T-helper 1 cell treated with Interleukin-12 subunit alpha and Interleukin-12 subunit beta and Interleukin-4 antibody, amounts not matched to agents 30 ng/mL and 1 ng/mL, for 36 hours (primary cell): ENCODE measurements at regions not wholly inside any gene's neighbourhood (a gene's known extent, or its start where the extent isn't known, plus 50 kb on each side); places are given as distances from the start of the nearest gene placed in this dataset.
"Not testable (repeated sequence)": the region's sequence is repeated elsewhere in the genome, so short reads cannot be mapped to it uniquely, and the experiment has no call there.

Experiments
- intact Hi-C: fragments of 100-400 bp; cut with micrococcal nuclease; formaldehyde crosslinking; loops from one replicate; pipeline ENCODE4 v1.15.1; 2024

- intact Hi-C loops: no loop called here
These were observed 79.4 kb downstream of the IGLL1 start for GRCh38 chr22:23500508-23501260.

- intact Hi-C loops: no loop called here
These were observed 80.1 kb downstream of the IGLL1 start for GRCh38 chr22:23499845-23500500.

DNA sequence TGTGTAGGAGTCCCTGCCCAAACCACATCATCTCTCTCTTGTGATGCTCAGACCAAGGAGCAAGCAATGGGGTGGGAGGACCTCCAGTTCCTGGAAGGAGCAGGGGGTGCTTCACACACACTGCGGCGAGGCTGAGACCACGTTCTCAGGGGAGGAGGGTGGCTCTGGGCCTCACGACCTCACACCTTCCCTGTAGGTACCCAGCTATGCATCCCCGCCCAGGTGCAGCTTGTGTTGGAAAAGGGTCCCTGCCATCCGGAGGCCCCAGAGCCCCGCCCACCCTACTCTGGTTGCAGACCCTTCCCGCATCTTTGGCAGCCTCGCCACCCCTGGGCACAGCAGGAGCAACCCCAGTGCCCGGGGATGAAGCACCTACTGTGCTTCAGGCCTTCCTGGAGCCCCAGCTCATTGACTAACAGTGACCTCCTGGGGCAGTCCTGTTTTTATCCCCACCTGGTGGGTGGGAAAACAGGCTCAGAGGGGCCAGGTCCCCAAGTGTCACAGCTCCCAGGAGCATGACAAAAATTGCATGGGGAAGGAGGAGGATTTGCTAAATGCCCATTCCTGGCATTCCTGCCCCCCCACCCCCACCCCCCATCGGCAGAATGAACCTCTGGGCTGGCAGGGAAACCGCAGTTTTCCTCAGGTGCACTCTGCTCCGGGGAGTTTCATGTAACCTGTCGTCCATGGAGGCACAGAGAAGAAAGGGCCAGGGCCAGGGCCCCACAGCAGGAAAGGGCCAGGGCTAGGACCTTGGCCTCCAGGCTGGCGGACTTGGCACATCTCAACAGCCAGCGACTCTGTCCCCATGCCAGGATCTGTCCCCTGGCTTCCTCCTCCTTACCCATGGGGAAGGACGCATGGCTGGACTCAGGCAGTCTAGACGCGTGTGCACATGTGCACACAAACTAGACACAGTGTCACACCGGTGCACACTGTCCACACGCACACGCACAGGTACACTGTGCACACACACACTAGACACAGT is 81.0 kb downstream of the IGLL1 start:
- intact Hi-C loops: no loop called here

- intact Hi-C loops: not testable (repeated sequence)
These were observed 82.2 kb downstream of the IGLL1 start for GRCh38 chr22:23497889-23498288.

DNA sequence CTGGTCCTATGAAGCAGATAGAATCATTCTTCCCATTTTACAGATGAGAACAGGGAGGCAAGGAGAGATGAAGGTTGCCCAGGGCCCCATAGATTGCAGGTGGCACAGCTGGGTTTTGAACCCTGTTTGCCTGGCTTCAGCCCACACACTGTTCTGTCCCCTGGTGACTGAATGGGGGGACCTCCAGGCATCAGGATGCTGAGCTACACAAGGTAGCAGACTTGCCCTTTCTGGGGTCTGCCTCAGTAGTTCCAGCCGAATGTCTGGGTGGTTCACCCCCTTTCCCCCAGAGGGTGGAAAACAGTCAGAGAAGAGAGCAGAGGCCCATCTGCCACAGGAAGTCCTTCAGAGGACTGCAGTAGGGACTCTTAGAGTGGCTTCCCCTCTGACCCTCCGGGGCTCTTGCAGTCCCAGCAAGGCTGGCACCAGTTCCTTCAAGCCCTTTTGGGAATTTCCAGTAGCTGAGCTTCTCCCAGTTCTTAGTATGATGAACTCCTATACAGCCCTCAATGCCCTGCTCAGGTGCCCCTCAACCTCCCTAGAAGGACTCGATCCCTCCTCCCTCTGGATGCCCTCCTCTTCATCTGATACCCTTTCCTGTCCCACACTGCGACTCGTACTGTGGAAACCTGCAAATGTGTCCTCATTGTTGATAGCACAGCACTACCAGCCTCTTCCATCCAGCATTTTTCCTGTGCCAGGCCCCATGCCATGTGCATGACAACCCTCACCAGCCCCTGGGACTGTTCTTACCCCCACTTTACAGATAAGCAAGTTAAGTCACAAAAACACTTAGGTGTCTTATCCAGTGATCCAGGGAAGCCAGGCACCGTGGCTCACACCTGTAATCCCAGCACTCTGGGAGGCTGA is 82.8 kb downstream of the IGLL1 start:
- intact Hi-C loops: no loop called here

DNA sequence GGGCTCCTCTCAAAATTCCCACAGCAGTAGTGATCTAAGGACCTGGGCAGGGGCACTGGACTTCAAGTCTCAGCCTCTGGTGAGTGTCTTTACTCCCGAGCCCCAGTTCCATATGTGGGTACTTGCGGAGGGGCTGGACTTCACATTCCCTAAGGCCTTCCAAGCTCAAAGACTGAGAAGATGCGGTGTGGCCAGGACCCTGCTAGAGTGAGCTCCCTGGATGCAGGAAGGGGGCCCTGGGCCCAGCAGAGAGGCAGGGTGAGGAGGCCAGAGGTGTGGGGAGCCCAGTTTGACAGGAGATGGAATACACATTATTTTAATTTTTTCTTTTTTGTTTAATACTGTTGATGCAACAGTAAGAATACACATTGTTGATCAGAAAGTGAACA is 83.7 kb downstream of the IGLL1 start:
- intact Hi-C loops: no loop called here

GRCh38 chr22:23495614-23496444 is 84.3 kb downstream of the IGLL1 start:
- intact Hi-C loops: no loop called here

GRCh38 chr22:23494930-23495266 is 85.2 kb downstream of the IGLL1 start:
- intact Hi-C loops: no loop called here

GRCh38 chr22:23485490-23485889 is 94.6 kb downstream of the IGLL1 start:
- intact Hi-C loops: no loop called here

DNA sequence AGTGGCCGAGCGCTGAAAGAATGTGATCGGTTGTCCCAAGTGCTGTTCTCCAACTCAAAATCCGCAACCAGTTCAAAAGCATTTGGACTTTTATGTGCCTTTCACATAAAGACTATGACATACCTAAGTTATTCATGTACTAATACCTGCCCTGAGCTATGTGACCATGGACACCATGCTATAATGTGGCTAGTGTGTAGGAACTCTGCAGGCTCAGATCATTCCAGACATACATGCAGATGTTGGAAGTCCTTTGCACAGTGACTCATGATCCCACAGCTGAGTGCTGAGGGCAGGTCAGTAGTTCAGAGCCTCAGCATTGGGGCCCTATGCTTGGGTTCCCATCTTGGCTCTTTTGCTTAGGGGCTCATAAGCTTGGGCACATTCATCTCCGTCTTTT is 95.4 kb downstream of the IGLL1 start:
- intact Hi-C loops: no loop called here

DNA sequence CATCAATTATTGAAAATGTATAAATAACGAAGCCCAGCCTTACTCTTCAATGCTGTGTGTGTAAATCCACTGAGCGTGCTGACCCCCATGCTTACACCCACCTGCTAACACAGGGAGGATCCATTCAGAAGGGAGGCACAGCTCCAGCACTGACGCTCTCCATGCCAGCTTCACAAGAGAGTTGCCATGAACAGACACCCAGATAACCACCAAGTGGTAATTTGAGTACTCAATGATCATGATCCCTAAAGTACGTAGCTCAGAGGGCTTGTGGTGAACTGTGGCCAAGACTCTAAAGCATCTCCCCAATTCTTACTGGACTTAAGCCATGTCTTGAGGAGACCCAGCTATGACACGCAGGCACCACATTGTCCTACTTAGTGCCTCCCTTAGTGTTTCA is 98.7 kb downstream of the IGLL1 start:
- intact Hi-C loops: no loop called here

DNA sequence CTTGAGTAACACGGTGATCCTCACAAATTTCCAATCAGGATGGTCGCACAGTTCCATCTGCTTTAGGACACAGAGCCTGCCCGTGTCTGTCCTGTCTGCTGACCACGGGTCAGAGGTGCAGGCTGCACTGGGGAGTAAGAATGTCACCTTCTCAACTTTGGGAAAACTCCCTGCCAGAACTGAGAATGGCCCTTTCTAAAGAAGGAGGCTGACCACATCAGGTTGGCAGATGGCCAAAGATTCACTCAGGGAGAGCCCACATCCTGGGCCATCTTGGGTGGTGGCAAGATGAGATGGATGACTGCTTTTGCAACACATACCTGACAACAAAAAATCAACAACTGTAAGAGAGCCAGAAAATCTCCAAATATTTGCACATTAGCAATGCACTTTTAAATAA is 101.9 kb downstream of the IGLL1 start:
- intact Hi-C loops: no loop called here

DNA sequence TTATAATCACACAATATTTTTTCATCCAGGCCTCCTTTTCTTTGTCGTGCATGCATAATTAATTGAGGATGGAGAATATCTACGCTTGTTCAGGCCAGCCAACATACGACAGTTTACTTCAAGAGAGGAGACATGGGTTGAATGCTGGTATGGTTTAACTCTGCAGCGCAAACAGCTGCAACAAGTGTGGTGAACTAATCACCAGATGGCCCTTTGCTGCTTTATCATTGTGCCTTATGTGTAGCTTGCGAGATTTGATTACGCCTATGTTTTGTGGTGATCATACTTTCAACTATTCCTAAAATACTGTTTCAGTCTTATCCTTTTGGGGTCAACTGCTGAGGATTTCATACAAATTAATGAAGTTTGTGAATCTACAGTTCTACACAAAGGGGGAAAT is 105.6 kb downstream of the IGLL1 start:
- intact Hi-C loops: not testable (repeated sequence)

- intact Hi-C loops: no loop called here
These were observed 106.2 kb downstream of the IGLL1 start for GRCh38 chr22:23473901-23474300.

DNA sequence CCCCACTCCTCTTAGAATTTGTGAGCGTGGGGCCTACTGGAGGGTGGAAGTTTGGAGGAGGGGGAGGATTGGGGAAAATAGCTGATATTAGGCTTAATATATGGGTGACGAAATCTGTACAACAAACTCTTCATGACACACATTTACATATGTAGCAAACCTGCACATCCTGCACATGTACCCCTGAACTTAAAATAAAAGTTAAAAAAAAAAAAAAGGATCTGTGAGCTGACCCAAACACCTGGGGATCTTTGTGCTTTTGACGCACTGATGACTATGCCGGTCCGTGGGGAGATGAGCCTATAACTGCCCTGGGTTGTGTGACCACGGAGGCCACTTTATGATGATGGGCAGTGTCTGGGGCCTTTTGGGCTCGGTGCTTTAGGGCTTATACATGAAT is 107.7 kb downstream of the IGLL1 start:
- intact Hi-C loops: not testable (repeated sequence)

DNA sequence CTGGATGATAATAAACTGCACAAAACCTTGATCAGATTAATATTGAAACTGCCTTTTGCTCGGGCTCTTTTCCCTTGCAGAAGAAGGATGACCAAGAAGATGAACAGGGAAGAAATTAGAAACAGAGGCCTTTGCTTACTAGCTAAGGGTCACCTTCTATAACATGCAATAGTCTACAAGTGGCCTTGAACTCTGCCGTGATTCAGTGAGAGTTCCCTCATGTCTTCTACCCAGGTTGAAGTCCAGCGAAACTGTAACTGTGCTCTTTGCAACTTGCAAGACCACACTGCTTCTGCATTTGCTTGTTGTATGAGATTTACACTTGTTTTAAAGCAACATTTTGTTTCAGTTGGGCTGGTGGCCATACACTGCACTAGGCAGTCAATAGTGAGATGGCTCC is 108.4 kb downstream of the IGLL1 start:
- intact Hi-C loops: no loop called here

- intact Hi-C loops: no loop called here
These were observed 109.2 kb downstream of the IGLL1 start for GRCh38 chr22:23470811-23471389.

- intact Hi-C loops: no loop called here
These were observed 112.3 kb downstream of the IGLL1 start for GRCh38 chr22:23467721-23468294.

- intact Hi-C loops: no loop called here
These were observed 113.7 kb downstream of the IGLL1 start for GRCh38 chr22:23466351-23466750.
